IMR-90 (cell line): ENCODE measurements at regions not wholly inside any gene's neighbourhood (a gene's known extent, or its start where the extent isn't known, plus 50 kb on each side); places are given as distances from the start of the nearest gene placed in this dataset.

Experiments
- ATAC-seq: fragments of 200-7000 bp; cut with Tn5 transposase; 2 replicates; pipeline ENCODE4 v1.9.1; 2020; ENCODE audit warnings: low read depth, mild to moderate bottlenecking, moderate library complexity
- BruUV-seq: library from RNA; stranded (reverse); fragments of 400-500 nt; replicated peaks from 2 replicates; lab custom pipeline; 2021; lab: Mats Ljungman, UMichigan
- CTCF ChIA-PET: fragments of 300-600 bp; formaldehyde crosslinking; extraction: SDS; loops from one replicate; lab custom pipeline; 2021; ENCODE audit warnings: antibody characterized with exemption; lab: Yijun Ruan, JAX
- POLR2A ChIA-PET: fragments of 300-600 bp; sonication (Branson Sonifier 250); formaldehyde crosslinking; loops from one replicate; lab custom pipeline; 2022; ENCODE audit warnings: antibody characterized with exemption; ENCODE audit not compliant: unreplicated experiment; lab: Charles Lee
- DNase-seq: peaks from one replicate; pipeline ENCODE4 v3.0.0; 2013
- H2AFZ ChIP-seq: replicated peaks from 2 replicates; pipeline ENCODE3; 2013; ENCODE audit warnings: low read length, mild to moderate bottlenecking; ENCODE audit not compliant: poor library complexity
- H2AK5ac ChIP-seq: 2 replicates; pipeline ENCODE4 v1.6.1; 2013; ENCODE audit warnings: low read depth, low read length, inconsistent platforms
- H2AK9ac ChIP-seq: replicated peaks from 2 replicates; pipeline ENCODE3; 2013; ENCODE audit warnings: mild to moderate bottlenecking, low read depth, low read length, moderate library complexity; ENCODE audit not compliant: poor library complexity
- H2BK120ac ChIP-seq: 2 replicates; pipeline ENCODE4 v1.6.1; 2013; ENCODE audit warnings: low read depth, low read length, inconsistent platforms
- H2BK15ac ChIP-seq: 3 replicates; pipeline ENCODE4 v1.6.1; 2013; ENCODE audit warnings: low read depth, low read length, inconsistent platforms
- H2BK20ac ChIP-seq: 2 replicates; pipeline ENCODE4 v1.6.1; 2013; ENCODE audit warnings: low read depth, mild to moderate bottlenecking, inconsistent platforms, low read length, moderate library complexity
- H2BK5ac ChIP-seq: 2 replicates; pipeline ENCODE4 v1.6.1; 2013; ENCODE audit warnings: mild to moderate bottlenecking, low read depth, low read length, inconsistent platforms; ENCODE audit not compliant: poor library complexity, severe bottlenecking
- H3K14ac ChIP-seq: replicated peaks from 2 replicates; pipeline ENCODE4 v1.6.1; 2013; ENCODE audit warnings: low read depth, low read length, inconsistent platforms
- H3K18ac ChIP-seq: 2 replicates; pipeline ENCODE4 v1.6.1; 2013; ENCODE audit warnings: low read depth, low read length, control low read depth
- H3K23ac ChIP-seq: 2 replicates; pipeline ENCODE4 v1.6.1; 2013; ENCODE audit warnings: low read depth, low read length, inconsistent platforms
- H3K27ac ChIP-seq: 2 replicates; pipeline ENCODE4 v1.5.1; 2013; ENCODE audit warnings: mild to moderate bottlenecking, control low read depth, low read length; ENCODE audit not compliant: insufficient read depth
- H3K27me3 ChIP-seq: 2 replicates; pipeline ENCODE4 v1.6.1; 2013; ENCODE audit warnings: low read length; ENCODE audit not compliant: control insufficient read depth, insufficient read depth
- H3K36me3 ChIP-seq: 2 replicates; pipeline ENCODE4 v1.6.1; 2013; ENCODE audit warnings: low read length, mixed read lengths; ENCODE audit not compliant: control insufficient read depth, insufficient read depth
- H3K4ac ChIP-seq: 2 replicates; pipeline ENCODE4 v1.6.1; 2013; ENCODE audit warnings: low read depth, low read length, inconsistent platforms
- H3K4me1 ChIP-seq: 2 replicates; pipeline ENCODE4 v1.6.1; 2013; ENCODE audit warnings: low read length, mixed read lengths; ENCODE audit not compliant: control insufficient read depth, insufficient read depth
- H3K4me2 ChIP-seq: 2 replicates; pipeline ENCODE4 v1.6.1; 2013; ENCODE audit warnings: low read depth, mild to moderate bottlenecking, control low read depth, low read length, moderate library complexity
- H3K4me3 ChIP-seq: 2 replicates; pipeline ENCODE4 v1.5.1; 2013; ENCODE audit warnings: low read depth, mild to moderate bottlenecking, control low read depth, low read length, moderate library complexity; ENCODE audit not compliant: insufficient read depth
- H3K56ac ChIP-seq: 2 replicates; pipeline ENCODE4 v1.6.1; 2013; ENCODE audit warnings: low read length, inconsistent platforms; ENCODE audit not compliant: insufficient read depth; ENCODE audit errors: extremely low read depth
- H3K79me1 ChIP-seq, 2 experiments: 2 replicates each; pipeline ENCODE4 v1.6.1; 2013; ENCODE audit warnings: low read length in 2 of 2, inconsistent platforms in 1 of 2, low read depth in 1 of 2
- H3K9ac ChIP-seq: 2 replicates; pipeline ENCODE4 v1.6.1; 2013; ENCODE audit warnings: low read depth, low read length, control low read depth
- H3K9me1 ChIP-seq: 2 replicates; pipeline ENCODE4 v1.6.1; 2013; ENCODE audit warnings: low read length, inconsistent platforms; ENCODE audit not compliant: insufficient read depth
- H3K9me3 ChIP-seq: 2 replicates; pipeline ENCODE4 v1.6.1; 2013; ENCODE audit warnings: low read length; ENCODE audit not compliant: control insufficient read depth, insufficient read depth
- H4K20me1 ChIP-seq: 2 replicates; pipeline ENCODE4 v1.6.1; 2013; ENCODE audit warnings: low read length, inconsistent platforms; ENCODE audit not compliant: insufficient read depth
- H4K5ac ChIP-seq: 2 replicates; pipeline ENCODE4 v1.6.1; 2013; ENCODE audit warnings: mild to moderate bottlenecking, low read depth, low read length, control low read depth
- H4K8ac ChIP-seq, 2 experiments: 2 replicates each; pipeline ENCODE4 v1.6.1; 2013; ENCODE audit warnings: low read depth in 2 of 2, low read length in 2 of 2, control low read depth in 1 of 2, inconsistent platforms in 1 of 2
- H4K91ac ChIP-seq: 2 replicates; pipeline ENCODE4 v1.6.1; 2013; ENCODE audit warnings: low read depth, low read length, inconsistent platforms; ENCODE audit not compliant: insufficient read depth
- CHD1 ChIP-seq: IDR thresholded peaks from 2 replicates; pipeline ENCODE4 v1.6.1; 2012; ENCODE audit warnings: low read depth, low read length, improper control_type of control experiment
- WGBS, 2 experiments: methylation state at CpG; one replicate each; pipeline versions ENCODE4 v1.1.5 to v1.1.7; 2013; ENCODE audit warnings: missing lambda C conversion rate in 2 of 2; ENCODE audit not compliant: insufficient read length in 1 of 2; ENCODE audit errors: extremely low coverage in 2 of 2; 5-methylcytosine and 5-hydroxymethylcytosine counted together
- dilution Hi-C: fragments of 300-500 bp; cut with HindIII; formaldehyde crosslinking; loops from one replicate; pipeline ENCODE4 v1.14.3; 2018; ENCODE audit warnings: low sequenced_read_pairs; ENCODE audit not compliant: unreplicated experiment
- in situ Hi-C: fragments of 300-500 bp; cut with MboI; formaldehyde crosslinking; loops from 3 replicates; pipeline ENCODE4 v1.14.3; 2019; ENCODE audit warnings: low sequenced_read_pairs, inconsistent platforms, mixed read lengths
- intact Hi-C: fragments of 100-400 bp; cut with micrococcal nuclease; formaldehyde crosslinking; loops from 2 replicates; pipeline ENCODE4 v1.10.0; 2022

- Histone ChIP-seq H3K79me1 (no peaks in the 10 kb centered on the region), H3K36me3 (no peaks in the 10 kb centered on the region), H2AFZ (no peak overlapping the region), H3K56ac (no peak overlapping the region), H3K4me1 (no peaks in the 10 kb centered on the region), H3K4me2 (no peak overlapping the region), H3K27me3 (no peaks in the 10 kb centered on the region), H3K23ac (no peak overlapping the region), H3K4ac (no peak overlapping the region), H2AK9ac (no peak overlapping the region), H4K20me1 (no peaks in the 10 kb centered on the region), H3K14ac (no peak overlapping the region), H2BK15ac (no peak overlapping the region), H3K9ac (no peak overlapping the region), H4K91ac (no peak overlapping the region), H2BK120ac (no peak overlapping the region), H2AK5ac (no peak overlapping the region), H3K18ac (no peak overlapping the region), H4K5ac (no peak overlapping the region), H4K8ac (no peak overlapping the region), H3K9me3 (no peaks in the 10 kb centered on the region), H2BK20ac (no peak overlapping the region), H3K27ac (no peak overlapping the region), H3K4me3 (no peak overlapping the region), H3K9me1 (no peaks in the 10 kb centered on the region), H2BK5ac (no peak overlapping the region)
- ATAC-seq (no peak), DNase-seq (no peak)
- dilution Hi-C loops (no loop called here), in situ Hi-C loops (no loop called here), intact Hi-C loops (no loop called here)
- no peak for TF ChIP-seq CHD1
- no TSS peak for BruUV-seq
- ChIA-PET CTCF (interaction anchor here (1.2 kb wide), 1 partner anchor 18 kb away, joined by 3 read pairs; no protein-coding TSS in a partner anchor), POLR2A (no interaction called here)
- WGBS, 2 experiments, result no CpG with 5 or more reads among the region's 2 CpGs
Observed at GRCh38 chr1:106749491-106749890, 307.0 kb upstream of the PRMT6 start.
